ENCODE measurements at regions not wholly inside any gene's neighbourhood (a gene's known extent, or its start where the extent isn't known, plus 50 kb on each side); places are given as distances from the start of the nearest gene placed in this dataset.

- no peak for DNase-seq (ENCODE audit: low read depth, low spot score)
Observed at GRCh38 chr22:49510718-49511117, 317.0 kb downstream of the BRD1 start.

GRCh38 chr22:49509016-49509415 lies 318.7 kb downstream of the BRD1 start:
- DNase-seq (ENCODE audit: low read depth, low spot score) = no peak

GRCh38 chr22:49508561-49508960 lies 319.1 kb downstream of the BRD1 start:
- DNase-seq (ENCODE audit: low read depth, low spot score) = no peak

- DNase-seq (ENCODE audit: low read depth, low spot score) = no peak
Observed at GRCh38 chr22:49507607-49508292, 319.9 kb downstream of the BRD1 start.

- no peak for DNase-seq (ENCODE audit: low read depth, low spot score)
Observed at GRCh38 chr22:49506010-49506400, 321.7 kb downstream of the BRD1 start.

- DNase-seq (ENCODE audit: low read depth, low spot score) = no peak
Observed at GRCh38 chr22:49505337-49506009, 322.2 kb downstream of the BRD1 start.

GRCh38 chr22:49503896-49504521 lies 323.7 kb downstream of the BRD1 start:
- DNase-seq (ENCODE audit: low read depth, low spot score) = no peak

- DNase-seq (ENCODE audit: low read depth, low spot score) = no peak
Observed at GRCh38 chr22:49503321-49503720, 324.4 kb downstream of the BRD1 start.

- DNase-seq (ENCODE audit: low read depth, low spot score) = no peak
Observed at GRCh38 chr22:49502126-49502826, 325.4 kb downstream of the BRD1 start.

- DNase-seq (ENCODE audit: low read depth, low spot score) = no peak
Observed at GRCh38 chr22:49500942-49501395, 326.7 kb downstream of the BRD1 start.

- DNase-seq (ENCODE audit: low read depth, low spot score) = no peak
Observed at GRCh38 chr22:49500076-49500460, 327.6 kb downstream of the BRD1 start.

GRCh38 chr22:49499433-49500075 lies 328.1 kb downstream of the BRD1 start:
- no peak for DNase-seq (ENCODE audit: low read depth, low spot score)

- DNase-seq (ENCODE audit: low read depth, low spot score) = no peak
Observed at GRCh38 chr22:49497266-49497665, 330.4 kb downstream of the BRD1 start.

GRCh38 chr22:49494555-49494954 lies 333.1 kb downstream of the BRD1 start:
- DNase-seq (ENCODE audit: low read depth, low spot score) = no peak

GRCh38 chr22:49492741-49493251 lies 334.9 kb downstream of the BRD1 start:
- DNase-seq (ENCODE audit: low read depth, low spot score) = no peak

- DNase-seq (ENCODE audit: low read depth, low spot score) = no peak
Observed at GRCh38 chr22:49492308-49492707, 335.4 kb downstream of the BRD1 start.

GRCh38 chr22:49491726-49492125 lies 335.9 kb downstream of the BRD1 start:
- DNase-seq (ENCODE audit: low read depth, low spot score) = no peak

- no peak for DNase-seq (ENCODE audit: low read depth, low spot score)
Observed at GRCh38 chr22:49491221-49491635, 336.4 kb downstream of the BRD1 start.

GRCh38 chr22:49490692-49491091 lies 337.0 kb downstream of the BRD1 start:
- DNase-seq (ENCODE audit: low read depth, low spot score) = no peak

GRCh38 chr22:49489821-49490220 lies 337.9 kb downstream of the BRD1 start:
- no peak for DNase-seq (ENCODE audit: low read depth, low spot score)

- no peak for DNase-seq (ENCODE audit: low read depth, low spot score)
Observed at GRCh38 chr22:49488943-49489342, 338.7 kb downstream of the BRD1 start.

GRCh38 chr22:49487950-49488349 lies 339.7 kb downstream of the BRD1 start:
- DNase-seq (ENCODE audit: low read depth, low spot score) = no peak
